Forelimb muscle (tissue), 1 donor: ENCODE measurements at regions not wholly inside any gene's neighbourhood (a gene's known extent, or its start where the extent isn't known, plus 50 kb on each side); places are given as distances from the start of the nearest gene placed in this dataset.

Experiments used
- DNase-seq: peaks from one replicate; pipeline ENCODE4 v3.0.0-alpha.2; 2013; ENCODE audit warnings: low read depth

GRCh38 chr11:91819195-91819594 lies 405.4 kb upstream of the FAT3 start:
- DNase-seq, result no peak

GRCh38 chr11:91817996-91818395 lies 406.6 kb upstream of the FAT3 start:
- no peak for DNase-seq

- no peak for DNase-seq
Observed at GRCh38 chr11:91813263-91813662, 411.4 kb upstream of the FAT3 start.

- no peak for DNase-seq
Observed at GRCh38 chr11:91810871-91811270, 413.7 kb upstream of the FAT3 start.

- no peak for DNase-seq
Observed at GRCh38 chr11:91805293-91805692, 419.3 kb upstream of the FAT3 start.

GRCh38 chr11:91804042-91804441 lies 420.6 kb upstream of the FAT3 start:
- peak; percentile 57 for DNase-seq

- DNase-seq, result no peak
Observed at GRCh38 chr11:91802475-91802874, 422.1 kb upstream of the FAT3 start.

GRCh38 chr11:91800208-91800914 lies 424.3 kb upstream of the FAT3 start:
- DNase-seq, result no peak

- DNase-seq, result no peak
Observed at GRCh38 chr11:91798240-91798639, 426.4 kb upstream of the FAT3 start.

GRCh38 chr11:91796999-91797398 lies 427.6 kb upstream of the FAT3 start:
- DNase-seq, result no peak

GRCh38 chr11:91795139-91795887 lies 429.3 kb upstream of the FAT3 start:
- DNase-seq, result no peak

GRCh38 chr11:91794146-91794545 lies 430.5 kb upstream of the FAT3 start:
- DNase-seq, result no peak

- DNase-seq, result no peak
Observed at GRCh38 chr11:91792779-91793262, 431.8 kb upstream of the FAT3 start.

GRCh38 chr11:91791171-91791468 lies 433.5 kb upstream of the FAT3 start:
- DNase-seq, result no peak

- DNase-seq, result no peak
Observed at GRCh38 chr11:91790346-91791170, 434.1 kb upstream of the FAT3 start.

GRCh38 chr11:91788764-91789163 lies 435.9 kb upstream of the FAT3 start:
- DNase-seq, result no peak

GRCh38 chr11:91786097-91786496 lies 438.5 kb upstream of the FAT3 start:
- DNase-seq, result no peak

- no peak for DNase-seq
Observed at GRCh38 chr11:91783173-91783572, 441.4 kb upstream of the FAT3 start.

GRCh38 chr11:91778758-91779157 lies 445.9 kb upstream of the FAT3 start:
- no peak for DNase-seq

GRCh38 chr11:91776655-91777054 lies 448.0 kb upstream of the FAT3 start:
- no peak for DNase-seq

- DNase-seq, result no peak
Observed at GRCh38 chr11:91773090-91773489, 451.5 kb upstream of the FAT3 start.

- no peak for DNase-seq
Observed at GRCh38 chr11:91771961-91772360, 452.7 kb upstream of the FAT3 start.

- no peak for DNase-seq
Observed at GRCh38 chr11:91768783-91769182, 455.8 kb upstream of the FAT3 start.
